ENCODE measurements at regions not wholly inside any gene's neighbourhood (a gene's known extent, or its start where the extent isn't known, plus 50 kb on each side); places are given as distances from the start of the nearest gene placed in this dataset.
"Not testable (repeated sequence)": the region's sequence is repeated elsewhere in the genome, so short reads cannot be mapped to it uniquely, and the experiment has no call there.

GRCh38 chr1:222470252-222470805 lies 77.6 kb downstream of the HHIPL2 start:
- not testable (repeated sequence) for H3K27ac Mint-ChIP-seq; H3K36me3 Mint-ChIP-seq (ENCODE audit: low read depth); H3K27me3 Mint-ChIP-seq; ATAC-seq; H3K4me3 Mint-ChIP-seq; H3K9me3 Mint-ChIP-seq; DNase-seq; H3K4me1 Mint-ChIP-seq

DNA sequence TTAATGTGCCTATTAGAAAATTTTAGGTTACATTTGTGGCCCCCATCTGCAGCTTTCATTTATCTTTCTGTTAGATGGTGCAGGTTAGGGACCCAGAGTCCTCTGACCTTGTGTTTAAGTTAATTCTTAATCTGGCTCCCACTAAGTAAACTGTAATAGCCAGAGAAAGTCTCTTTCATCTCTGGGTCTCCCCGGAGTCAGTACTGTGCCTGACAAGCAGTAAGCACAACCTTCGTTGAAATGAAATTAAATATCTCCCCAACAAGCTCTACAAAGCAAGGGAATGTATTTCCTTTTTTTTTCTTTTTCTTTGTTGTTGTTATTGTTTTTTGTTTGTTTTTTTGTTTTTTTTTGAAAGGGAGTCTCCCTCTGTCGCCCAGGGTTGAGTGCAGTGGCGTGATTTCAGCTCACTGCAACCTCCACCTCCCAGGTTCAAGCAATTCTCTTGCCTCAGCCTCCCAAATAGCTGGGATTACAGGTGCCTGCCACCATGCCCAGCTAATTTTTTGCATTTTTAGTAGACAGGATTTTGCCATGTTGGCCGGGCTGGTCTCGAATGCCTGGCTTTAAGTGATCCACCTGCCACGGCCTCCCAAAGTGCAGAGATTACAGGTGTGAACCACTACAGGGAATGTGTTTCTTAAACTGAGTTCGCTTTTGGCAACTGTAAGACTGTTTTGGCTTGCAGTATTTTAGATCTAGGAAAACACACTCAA lies 81.6 kb downstream of the HHIPL2 start:
- no peaks in the 10 kb centered on the region for H3K9me3 Mint-ChIP-seq
- DNase-seq (no peak), ATAC-seq (no peak)
- H3K27ac Mint-ChIP-seq: no peak overlapping the region
- H3K4me1 Mint-ChIP-seq: peaks cover 11% of the 10 kb centered on the region
- no peak overlapping the region for H3K4me3 Mint-ChIP-seq
- H3K27me3 Mint-ChIP-seq: no peaks in the 10 kb centered on the region
- H3K36me3 Mint-ChIP-seq (ENCODE audit: low read depth): no peaks in the 10 kb centered on the region

GRCh38 chr1:222465211-222466041 lies 82.5 kb downstream of the HHIPL2 start:
- H3K27me3 Mint-ChIP-seq: no peaks in the 10 kb centered on the region
- H3K9me3 Mint-ChIP-seq: no peaks in the 10 kb centered on the region
- DNase-seq (peak; percentile 84), ATAC-seq (peak; percentile 96)
- H3K4me3 Mint-ChIP-seq: peak overlapping the region; percentile 80
- H3K4me1 Mint-ChIP-seq: peaks cover 11% of the 10 kb centered on the region
- peak overlapping the region; percentile 87 for H3K27ac Mint-ChIP-seq
- no peaks in the 10 kb centered on the region for H3K36me3 Mint-ChIP-seq (ENCODE audit: low read depth)

- Mint-ChIP-seq H3K36me3 (ENCODE audit: low read depth) (no peaks in the 10 kb centered on the region), H3K27me3 (no peaks in the 10 kb centered on the region)
- peak; percentile 31 for ATAC-seq
These were observed 83.1 kb downstream of the HHIPL2 start for GRCh38 chr1:222464841-222465210.

DNA sequence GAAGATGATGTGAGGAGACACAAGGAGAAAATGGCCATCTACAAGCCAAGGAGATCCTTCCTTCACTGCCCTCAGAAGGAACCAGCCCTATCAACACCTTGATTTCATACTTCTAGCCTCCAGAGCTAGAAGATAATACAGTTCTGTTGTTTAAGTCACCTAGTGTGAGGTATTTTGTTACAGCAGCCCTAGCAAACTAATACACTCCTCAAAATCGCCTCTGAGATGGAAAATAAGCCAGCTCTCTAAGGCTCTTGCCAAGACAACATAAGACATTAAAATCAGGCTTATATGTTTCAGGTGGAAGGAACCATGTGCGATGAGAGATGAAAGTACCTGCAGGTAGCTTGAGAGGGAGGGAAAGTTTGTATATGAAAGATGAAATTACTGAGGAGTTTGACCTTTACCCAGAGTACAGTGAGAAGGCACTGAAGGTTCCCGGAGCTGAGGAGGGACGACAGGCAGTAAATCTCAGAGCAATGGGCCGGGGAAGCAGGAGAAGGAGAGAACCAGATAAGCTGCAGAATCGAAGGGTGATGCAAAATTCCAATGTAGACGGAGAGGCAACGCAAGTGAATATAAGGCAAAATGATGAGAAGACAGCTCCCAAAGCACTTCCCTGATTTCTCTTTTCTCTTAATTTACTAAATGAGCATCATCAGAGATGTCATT lies 84.7 kb downstream of the HHIPL2 start:
- ATAC-seq: no peak
- Mint-ChIP-seq H3K27ac (no peak overlapping the region), H3K4me3 (no peak overlapping the region)

More at GRCh38 chr1:222464841-222465210, 83.1 kb downstream of the HHIPL2 start:
- Mint-ChIP-seq H3K9me3 (no peaks in the 10 kb centered on the region), H3K4me3 (peak overlapping the region; percentile 80), H3K4me1 (peaks cover 11% of the 10 kb centered on the region), H3K27ac (peak overlapping the region; percentile 87)
- peak; percentile 78 for DNase-seq

GRCh38 chr1:222462601-222463000 lies 85.3 kb downstream of the HHIPL2 start:
- ATAC-seq (no peak), DNase-seq (no peak)
- H3K27me3 Mint-ChIP-seq: no peaks in the 10 kb centered on the region
- H3K36me3 Mint-ChIP-seq (ENCODE audit: low read depth): peaks cover under 1% of the 10 kb centered on the region
- peaks cover 11% of the 10 kb centered on the region for H3K4me1 Mint-ChIP-seq
- no peak overlapping the region for H3K4me3 Mint-ChIP-seq
- H3K27ac Mint-ChIP-seq: no peak overlapping the region
- peaks cover under 1% of the 10 kb centered on the region for H3K9me3 Mint-ChIP-seq

More for the DNA sequence above, 84.7 kb downstream of the HHIPL2 start:
- Mint-ChIP-seq H3K9me3 (no peaks in the 10 kb centered on the region), H3K27me3 (no peaks in the 10 kb centered on the region), H3K36me3 (ENCODE audit: low read depth) (no peaks in the 10 kb centered on the region), H3K4me1 (peaks cover 11% of the 10 kb centered on the region)
- no peak for DNase-seq

- H3K27ac Mint-ChIP-seq: no peak overlapping the region
These were observed 86.0 kb downstream of the HHIPL2 start for GRCh38 chr1:222461941-222462340.

DNA sequence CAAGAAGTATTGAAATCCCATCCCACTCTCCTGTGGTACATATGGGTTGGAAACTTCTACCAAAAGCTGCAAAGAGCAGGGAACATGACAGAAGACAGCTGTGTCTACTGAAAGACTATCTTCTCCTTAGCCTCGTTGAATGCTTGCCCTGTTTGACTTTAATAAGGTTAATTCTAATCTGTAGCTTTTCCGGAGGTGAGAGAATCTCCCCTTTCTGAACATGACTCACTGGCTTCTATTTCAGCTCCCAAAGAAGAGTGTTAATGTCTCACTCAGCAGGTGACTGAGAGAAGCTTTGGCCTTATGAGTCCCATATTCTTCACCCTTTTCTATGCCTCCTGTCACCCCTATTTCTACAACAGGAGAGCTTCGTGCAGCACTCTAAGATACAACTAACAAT lies 88.3 kb downstream of the HHIPL2 start:
- Mint-ChIP-seq H3K27ac (no peak overlapping the region), H3K27me3 (no peaks in the 10 kb centered on the region), H3K9me3 (peaks cover 8% of the 10 kb centered on the region), H3K4me3 (no peak overlapping the region), H3K4me1 (peaks cover 15% of the 10 kb centered on the region), H3K36me3 (ENCODE audit: low read depth) (peaks cover 6% of the 10 kb centered on the region)
- ATAC-seq: no peak
- no peak for DNase-seq

More at GRCh38 chr1:222461941-222462340, 86.0 kb downstream of the HHIPL2 start:
- H3K4me3 Mint-ChIP-seq: no peak overlapping the region
- H3K36me3 Mint-ChIP-seq (ENCODE audit: low read depth): peaks cover 6% of the 10 kb centered on the region
- peaks cover 11% of the 10 kb centered on the region for H3K4me1 Mint-ChIP-seq
- H3K9me3 Mint-ChIP-seq: peaks cover 7% of the 10 kb centered on the region
- DNase-seq (no peak), ATAC-seq (no peak)
- no peaks in the 10 kb centered on the region for H3K27me3 Mint-ChIP-seq

DNA sequence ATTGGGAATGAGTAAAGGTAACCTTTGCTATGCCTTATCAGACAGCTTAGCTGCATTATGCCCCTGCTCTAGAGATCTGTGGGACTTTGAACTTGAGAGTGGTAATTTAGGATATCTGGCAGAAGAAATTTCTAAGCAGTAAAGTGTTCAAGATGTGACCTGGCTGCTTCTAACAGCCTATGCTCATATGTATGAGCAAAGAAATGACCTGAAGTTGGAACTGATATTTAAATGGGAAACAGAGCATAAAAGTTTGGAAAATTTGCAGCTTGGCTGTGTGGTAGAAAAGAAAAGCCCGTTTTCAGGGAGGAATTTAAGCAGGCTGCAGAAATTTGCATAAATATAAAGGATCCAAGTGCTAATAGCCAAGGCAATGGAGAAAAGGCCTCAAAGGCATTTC lies 90.4 kb downstream of the HHIPL2 start:
- DNase-seq (no peak), ATAC-seq (no peak)
- Mint-ChIP-seq H3K4me1 (peaks cover 15% of the 10 kb centered on the region), H3K27ac (no peak overlapping the region), H3K27me3 (no peaks in the 10 kb centered on the region), H3K36me3 (ENCODE audit: low read depth) (peaks cover 6% of the 10 kb centered on the region), H3K4me3 (no peak overlapping the region), H3K9me3 (peaks cover 8% of the 10 kb centered on the region)

- DNase-seq (no peak), ATAC-seq (no peak)
- Mint-ChIP-seq H3K4me1 (peaks cover 15% of the 10 kb centered on the region), H3K27me3 (no peaks in the 10 kb centered on the region), H3K9me3 (peaks cover 8% of the 10 kb centered on the region), H3K36me3 (ENCODE audit: low read depth) (peaks cover 6% of the 10 kb centered on the region), H3K27ac (no peak overlapping the region), H3K4me3 (no peak overlapping the region)
These were observed 90.8 kb downstream of the HHIPL2 start for GRCh38 chr1:222457084-222457483.

DNA sequence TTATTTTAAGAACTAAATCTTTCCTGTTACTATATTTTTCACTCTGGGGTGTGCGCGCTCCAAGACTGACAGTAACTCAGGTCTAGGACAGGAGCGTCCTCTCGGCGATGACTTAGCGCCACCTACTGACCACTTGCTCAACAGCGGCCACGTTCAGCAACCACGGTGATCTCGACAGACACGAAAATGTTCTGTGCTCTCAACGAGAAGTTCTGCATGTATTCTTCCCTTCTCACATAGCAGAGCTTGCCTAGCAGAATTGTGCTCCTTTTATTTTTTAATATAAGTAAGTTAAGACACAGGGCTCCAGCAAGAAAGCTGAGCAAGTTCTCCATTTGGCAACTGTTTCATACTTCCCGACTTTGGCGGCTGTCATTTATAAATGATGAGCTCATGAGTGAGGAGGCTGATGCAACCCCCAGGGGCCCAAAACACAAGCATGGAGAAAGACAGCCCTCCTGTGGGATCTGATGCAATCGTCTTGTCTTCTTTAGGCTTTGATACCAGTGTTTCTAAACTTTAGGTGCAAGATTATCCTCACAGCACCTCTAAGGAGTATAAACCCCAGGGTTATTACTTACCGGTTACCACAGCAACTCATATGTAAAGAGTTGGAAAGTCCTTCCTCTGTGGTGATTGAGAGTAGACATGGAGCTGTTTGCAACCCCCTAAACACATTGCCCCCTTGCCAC lies 92.6 kb downstream of the HHIPL2 start:
- DNase-seq: peak; percentile 85
- Mint-ChIP-seq H3K36me3 (ENCODE audit: low read depth) (peaks cover 6% of the 10 kb centered on the region), H3K9me3 (peaks cover 8% of the 10 kb centered on the region), H3K27ac (peak overlapping the region; percentile 34), H3K4me3 (no peak overlapping the region), H3K27me3 (no peaks in the 10 kb centered on the region), H3K4me1 (peaks cover 15% of the 10 kb centered on the region)
- peak; percentile 91 for ATAC-seq

DNA sequence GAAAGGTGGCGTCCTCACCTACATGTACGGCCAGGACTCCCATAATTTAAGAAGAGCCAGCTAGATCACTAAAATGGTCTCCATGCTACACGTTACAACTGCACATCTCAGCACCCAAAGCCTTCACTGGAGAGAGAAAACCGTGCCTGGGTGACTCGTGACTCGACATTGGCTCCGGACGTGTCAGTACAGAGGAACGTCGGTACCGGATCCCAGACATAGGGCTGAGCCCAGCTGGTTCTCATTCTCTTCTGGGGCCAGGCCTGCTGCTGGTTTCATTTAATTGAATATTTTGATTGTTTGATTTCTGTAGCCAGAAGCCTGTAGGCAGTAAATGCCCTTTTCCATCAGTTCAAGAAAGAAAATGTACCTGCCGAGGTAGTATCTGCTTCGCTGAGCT lies 93.1 kb downstream of the HHIPL2 start:
- Mint-ChIP-seq H3K27ac (no peak overlapping the region), H3K4me3 (no peak overlapping the region), H3K36me3 (ENCODE audit: low read depth) (peaks cover 6% of the 10 kb centered on the region), H3K27me3 (no peaks in the 10 kb centered on the region), H3K4me1 (peaks cover 15% of the 10 kb centered on the region), H3K9me3 (peaks cover 8% of the 10 kb centered on the region)
- no peak for ATAC-seq
- DNase-seq: no peak

DNA sequence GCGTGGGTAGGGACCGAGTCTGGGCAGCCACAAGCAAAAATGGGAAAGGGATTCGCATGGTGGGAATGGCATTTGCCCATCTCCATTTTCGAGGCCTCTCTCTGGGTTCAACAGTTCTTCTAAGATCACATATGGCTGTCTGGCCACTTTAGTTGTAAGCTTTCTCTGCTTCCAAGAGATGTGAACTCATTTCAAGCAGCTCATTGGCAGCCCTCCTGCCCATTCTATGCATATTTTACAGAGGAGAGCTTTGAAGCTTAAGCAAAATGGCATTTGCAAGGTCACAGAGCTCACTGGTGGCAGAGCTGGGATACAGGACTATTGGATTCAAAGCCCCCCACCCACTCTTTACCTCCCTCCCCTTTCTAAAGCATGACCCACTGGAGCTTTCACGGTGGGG lies 93.7 kb downstream of the HHIPL2 start:
- H3K9me3 Mint-ChIP-seq: peaks cover 8% of the 10 kb centered on the region
- H3K27ac Mint-ChIP-seq: no peak overlapping the region
- ATAC-seq (no peak), DNase-seq (no peak)
- H3K4me3 Mint-ChIP-seq: no peak overlapping the region
- H3K36me3 Mint-ChIP-seq (ENCODE audit: low read depth): peaks cover 6% of the 10 kb centered on the region
- peaks cover 15% of the 10 kb centered on the region for H3K4me1 Mint-ChIP-seq
- no peaks in the 10 kb centered on the region for H3K27me3 Mint-ChIP-seq

DNA sequence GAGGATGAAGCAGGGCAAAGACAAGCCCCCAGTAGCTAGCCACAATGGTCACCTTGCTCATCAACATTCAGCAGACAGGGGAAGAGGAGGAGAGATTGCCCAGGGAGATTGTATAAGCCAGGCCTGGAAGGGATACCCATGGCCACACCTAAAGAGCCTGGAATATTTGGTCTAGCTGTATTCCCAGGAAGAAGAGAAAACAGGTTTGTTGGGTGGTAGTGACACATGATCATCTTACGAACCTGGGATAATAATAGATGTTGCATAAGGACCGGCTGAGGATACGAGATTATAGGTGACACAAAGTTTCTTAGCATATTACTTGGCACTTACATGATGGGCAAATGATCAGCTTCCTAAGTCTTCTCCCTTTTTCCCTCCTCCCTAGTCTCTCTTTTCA lies 95.9 kb downstream of the HHIPL2 start:
- Mint-ChIP-seq H3K27me3 (no peaks in the 10 kb centered on the region), H3K36me3 (ENCODE audit: low read depth) (peaks cover 1% of the 10 kb centered on the region), H3K4me3 (no peak overlapping the region), H3K4me1 (peaks cover 15% of the 10 kb centered on the region), H3K9me3 (peaks cover 2% of the 10 kb centered on the region), H3K27ac (no peak overlapping the region)
- no peak for ATAC-seq
- DNase-seq: no peak
